ENCODE measurements at regions not wholly inside any gene's neighbourhood (a gene's known extent, or its start where the extent isn't known, plus 50 kb on each side); places are given as distances from the start of the nearest gene placed in this dataset.
A peak's percentile ranks its signal among the peaks of the same experiment; 100 is the strongest.
"Not testable (repeated sequence)": the region's sequence is repeated elsewhere in the genome, so short reads cannot be mapped to it uniquely, and the experiment has no call there.

DNA sequence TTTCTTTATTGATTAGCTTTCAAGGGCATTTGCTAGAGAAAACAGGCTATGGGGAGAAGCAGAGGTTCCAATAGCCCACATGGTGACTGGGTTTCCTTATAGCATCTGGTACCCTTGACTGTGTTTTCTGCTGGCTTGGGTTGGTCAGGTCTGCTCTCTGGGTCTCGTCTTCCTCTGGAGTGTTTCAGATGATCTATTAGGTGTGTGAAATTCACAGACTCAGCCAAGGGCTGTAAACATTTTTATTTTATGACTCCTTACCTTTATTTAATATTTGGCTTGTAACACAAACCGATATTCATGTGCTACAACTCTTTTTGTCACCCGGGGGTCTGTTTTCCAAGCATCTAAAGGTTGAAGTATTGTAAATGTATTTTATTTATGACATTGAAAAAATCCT is 338.9 kb downstream of the GADD45G start:
- no peak for DNase-seq

DNA sequence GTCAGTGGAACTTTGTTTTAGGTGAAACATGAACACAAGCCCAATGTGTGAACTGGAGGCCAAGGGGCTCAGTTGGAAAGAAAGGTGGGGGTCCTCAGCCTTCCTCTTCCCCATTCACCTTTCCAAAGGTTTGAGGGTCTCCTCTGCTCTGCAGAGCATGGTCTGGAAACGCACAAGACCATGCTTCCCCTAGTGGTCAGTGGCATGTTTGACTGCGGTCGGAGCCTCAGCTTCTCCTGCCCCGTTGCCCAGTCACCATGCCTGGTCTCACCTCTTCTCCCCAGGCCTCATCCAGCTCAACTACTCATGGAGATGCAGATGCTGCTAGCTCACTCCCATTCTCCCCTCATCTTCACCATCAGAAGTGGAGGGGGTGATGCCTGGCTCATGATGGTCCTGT is 340.3 kb downstream of the GADD45G start:
- DNase-seq = no peak

DNA sequence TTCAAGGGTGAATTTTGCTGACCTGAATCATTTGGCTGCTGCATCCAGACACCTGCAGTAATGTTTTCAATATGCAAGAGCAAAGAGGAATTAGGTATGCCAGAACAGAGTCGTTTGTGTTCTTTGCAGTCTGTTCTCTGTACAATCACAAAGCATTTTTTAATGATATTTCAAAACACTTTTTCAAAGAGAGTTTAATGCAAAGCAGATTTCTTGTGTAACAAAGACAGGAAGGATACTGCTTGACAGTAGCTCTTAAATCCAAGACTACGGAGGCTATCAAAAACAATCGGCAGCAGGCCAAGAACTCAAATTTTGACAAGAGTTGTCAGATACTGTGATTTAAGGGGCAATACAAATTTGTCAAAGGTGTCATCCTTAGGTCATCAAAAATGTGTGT is 341.9 kb downstream of the GADD45G start:
- no peak for DNase-seq

DNA sequence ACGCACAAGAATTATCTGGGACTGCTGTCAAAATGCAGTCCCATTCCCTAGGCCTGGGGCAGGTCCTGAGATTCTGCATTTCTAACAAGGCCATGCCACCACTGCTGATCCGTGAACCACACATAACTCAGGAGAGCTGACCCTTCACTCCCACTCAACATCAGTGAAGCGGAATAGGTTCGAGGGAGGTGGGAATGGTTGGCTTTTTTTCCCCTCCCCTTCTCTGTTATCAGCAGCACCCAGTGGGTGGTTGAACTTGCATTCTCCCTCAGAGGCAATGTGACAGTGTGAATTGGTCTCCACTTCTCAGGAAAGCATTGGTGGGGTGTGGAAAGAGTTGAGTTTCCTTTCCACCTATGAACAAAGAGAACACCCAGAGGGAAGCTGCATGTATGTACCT is 344.3 kb downstream of the GADD45G start:
- DNase-seq = no peak

- no peak for DNase-seq
Measured at GRCh38 chr9:89951675-89952074, 346.9 kb downstream of the GADD45G start.

GRCh38 chr9:89952401-89952800 is 347.6 kb downstream of the GADD45G start:
- DNase-seq = peak; percentile 90

GRCh38 chr9:89953263-89953662 is 348.5 kb downstream of the GADD45G start:
- DNase-seq = not testable (repeated sequence)

GRCh38 chr9:89953824-89954615 is 349.2 kb downstream of the GADD45G start:
- DNase-seq = no peak

GRCh38 chr9:89955144-89955543 is 350.3 kb downstream of the GADD45G start:
- DNase-seq = no peak

DNA sequence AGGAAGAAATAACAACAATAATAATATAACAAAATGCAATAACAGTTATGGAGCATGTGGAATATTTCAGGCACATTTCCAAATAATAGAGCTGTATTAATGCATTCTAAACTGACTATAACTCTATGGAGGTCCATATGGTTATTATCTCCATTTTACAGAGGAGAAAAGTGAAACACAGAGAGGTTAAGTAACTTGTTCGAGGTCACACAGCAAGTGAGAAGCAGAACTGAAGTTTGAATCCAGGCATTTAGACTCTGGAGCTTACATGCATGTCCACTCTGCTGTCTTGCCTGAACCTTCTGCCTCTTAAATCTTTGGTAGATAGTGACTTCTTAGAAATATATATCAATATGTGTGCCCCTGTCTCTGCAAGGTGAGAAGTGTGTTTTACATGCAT is 350.8 kb downstream of the GADD45G start:
- no peak for DNase-seq

DNA sequence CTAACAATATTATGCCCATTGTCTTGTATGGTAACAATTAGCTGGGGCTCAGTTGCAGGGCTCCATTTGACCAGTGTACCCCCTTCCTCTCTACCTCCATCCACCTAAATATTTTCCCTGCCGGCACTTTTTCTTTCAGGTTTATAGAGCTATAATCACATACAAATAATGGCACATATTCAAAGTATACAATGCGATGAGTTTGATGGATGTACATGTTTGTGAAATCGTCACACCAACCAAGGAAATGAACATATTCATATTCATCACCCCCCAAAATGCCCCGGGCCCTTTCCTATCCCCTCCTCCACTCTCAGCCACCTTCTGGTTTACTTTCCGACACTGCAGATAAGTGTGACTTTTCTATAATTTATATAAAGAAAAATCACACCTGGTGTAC is 351.5 kb downstream of the GADD45G start:
- DNase-seq = no peak

- DNase-seq = no peak
Measured at GRCh38 chr9:89956907-89957306, 352.1 kb downstream of the GADD45G start.

DNA sequence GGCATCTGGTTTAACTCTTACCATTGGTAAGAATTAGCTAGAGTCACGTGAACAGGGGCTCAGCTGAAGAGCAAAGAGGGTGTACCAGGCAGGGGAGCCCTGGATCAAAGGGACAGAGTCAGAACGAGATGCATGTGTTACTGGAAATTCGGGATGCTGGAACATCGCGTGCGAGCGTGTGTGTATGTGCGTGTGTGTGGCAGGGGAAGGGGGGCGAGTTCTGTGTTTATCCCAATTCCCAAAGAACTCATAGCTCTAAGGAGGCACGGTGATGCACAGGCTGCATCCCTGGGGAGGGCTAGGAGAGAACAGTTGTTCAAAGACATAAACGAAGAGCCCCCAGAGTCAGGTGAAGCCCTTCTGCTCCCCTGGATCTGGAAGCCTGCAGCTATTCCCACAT is 353.3 kb downstream of the GADD45G start:
- peak; percentile 44 for DNase-seq

- peak; percentile 51 for DNase-seq
Measured at GRCh38 chr9:89961616-89962341, 357.0 kb downstream of the GADD45G start.

GRCh38 chr9:89963280-89963679 is 358.5 kb downstream of the GADD45G start:
- DNase-seq = no peak

- DNase-seq = no peak
Measured at GRCh38 chr9:89967527-89967926, 362.7 kb downstream of the GADD45G start.

GRCh38 chr9:89969156-89969675 is 364.4 kb downstream of the GADD45G start:
- DNase-seq = no peak

GRCh38 chr9:89969881-89970639 is 365.2 kb downstream of the GADD45G start:
- peak; percentile 13 for DNase-seq

- DNase-seq = no peak
Measured at GRCh38 chr9:89970701-89971100, 365.9 kb downstream of the GADD45G start.

DNA sequence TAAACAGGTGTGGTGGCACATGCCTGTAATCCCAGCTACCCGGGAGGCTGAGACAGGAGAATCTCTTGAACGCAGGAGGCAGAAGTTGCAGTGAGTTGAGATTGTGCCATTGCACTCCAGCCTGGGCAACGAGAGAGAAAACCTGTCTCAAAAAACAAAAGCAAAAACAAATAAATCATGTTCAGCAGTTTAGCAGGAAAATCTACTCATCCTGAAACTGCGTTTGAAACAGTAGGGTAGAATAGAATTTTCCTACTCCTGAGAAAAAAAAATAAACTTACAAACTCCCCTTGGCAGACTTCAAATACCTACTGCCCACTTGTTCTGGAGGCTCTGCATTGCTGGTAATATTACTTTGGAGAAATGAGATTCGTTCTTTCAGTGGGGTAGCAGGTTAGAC is 367.7 kb downstream of the GADD45G start:
- no peak for DNase-seq

DNA sequence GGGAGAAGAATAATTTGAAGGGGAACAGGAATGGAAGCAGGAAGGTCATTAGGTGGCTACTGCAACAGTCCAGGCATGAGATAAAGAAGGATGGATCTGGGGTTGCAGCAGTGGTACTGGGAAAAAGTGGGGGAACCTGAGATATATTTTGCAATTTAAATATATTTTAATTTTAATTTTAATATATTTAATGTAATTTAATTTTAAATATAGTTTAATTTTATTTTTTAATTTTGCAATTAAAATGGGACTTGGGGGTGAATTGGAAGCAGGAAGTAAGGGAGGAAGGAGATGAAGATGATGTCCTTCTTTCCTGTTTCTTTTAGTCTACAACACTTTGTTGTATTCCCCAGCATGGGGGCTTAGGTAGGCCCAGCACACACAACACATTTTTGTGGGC is 369.8 kb downstream of the GADD45G start:
- DNase-seq = no peak

DNA sequence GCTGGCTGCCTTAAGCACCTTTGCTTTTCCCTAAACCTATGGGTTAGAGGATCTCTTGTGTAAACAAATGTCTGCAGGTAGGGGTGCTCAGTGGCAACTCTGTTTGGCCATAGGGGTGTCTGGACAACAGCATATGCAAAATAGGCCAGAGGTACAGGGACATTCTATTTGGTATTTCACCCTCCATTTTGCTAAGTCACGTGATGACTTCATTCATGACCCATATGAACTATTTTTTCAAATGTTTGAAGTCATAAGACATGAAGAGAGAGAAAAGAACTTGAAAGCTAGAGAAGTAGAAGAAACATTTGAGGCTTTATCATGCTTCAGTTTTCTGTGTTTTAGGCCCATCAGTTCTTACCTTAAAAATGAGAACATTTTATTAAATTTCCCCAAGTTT is 370.2 kb downstream of the GADD45G start:
- DNase-seq = no peak

DNA sequence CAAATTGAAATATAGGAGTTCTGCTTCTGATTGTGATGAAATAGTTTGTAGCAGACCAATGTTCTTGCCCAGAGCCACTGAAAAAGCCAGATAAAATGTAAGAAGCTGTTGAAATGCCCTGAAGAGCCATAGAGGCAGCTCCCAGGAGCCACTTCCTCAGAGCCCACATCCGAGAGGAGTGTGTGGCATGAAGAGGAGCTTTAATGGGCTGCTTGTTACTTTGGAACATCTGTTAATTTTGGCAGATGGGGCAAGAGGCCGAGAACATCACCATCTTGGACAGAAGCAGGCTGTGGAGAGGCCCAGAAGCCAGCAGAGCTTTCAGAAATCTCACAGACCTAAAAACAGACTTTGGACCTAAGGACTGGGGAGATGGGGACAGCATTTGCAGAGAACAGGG is 370.8 kb downstream of the GADD45G start:
- no peak for DNase-seq
